Upper lobe of left lung (tissue), 6 donors: ENCODE measurements at regions not wholly inside any gene's neighbourhood (a gene's known extent, or its start where the extent isn't known, plus 50 kb on each side); places are given as distances from the start of the nearest gene placed in this dataset.

Source experiments
- ATAC-seq, 2 donors: fragments of 200-7000 bp; cut with Tn5 transposase; one replicate each; pipeline ENCODE4 v1.9.1; 2022; ENCODE audit warnings: mild to moderate bottlenecking in 2 of 2, moderate library complexity in 2 of 2; ENCODE audit not compliant: low FRiP score in 2 of 2
- DNase-seq, 2 donors: peaks; one replicate each; pipeline ENCODE4 v3.0.0-alpha.2; 2019 to 2020
- H3K27ac ChIP-seq, 4 donors: fragments of 200-600 bp; sonication (generic); one replicate each; pipeline ENCODE4 v1.5.1; 2016 to 2019
- H3K27me3 ChIP-seq, 4 donors: fragments of 200-600 bp; sonication (generic); one replicate each; pipeline ENCODE4 v1.5.1; 2017 to 2019
- H3K36me3 ChIP-seq, 4 donors: fragments of 200-600 bp; sonication (generic); one replicate each; pipeline ENCODE4 v1.5.1; 2016 to 2019
- H3K4me1 ChIP-seq, 4 donors: fragments of 200-600 bp; sonication (generic); one replicate each; pipeline ENCODE4 v1.5.1; 2018 to 2019
- H3K4me3 ChIP-seq, 4 donors: fragments of 200-600 bp; sonication (generic); one replicate each; pipeline ENCODE4 v1.5.1; 2017 to 2019; ENCODE audit warnings: mild to moderate bottlenecking in 2 of 4, moderate library complexity in 1 of 4
- H3K9me3 ChIP-seq, 4 donors: fragments of 200-600 bp; sonication (generic); one replicate each; pipeline ENCODE4 v1.5.1; 2018 to 2019
- EP300 ChIP-seq, 4 donors: sonication (generic); formaldehyde crosslinking; IDR thresholded peaks; one replicate each; pipeline ENCODE4 v1.5.1; 2017; ENCODE audit warnings: antibody characterized with exemption in 4 of 4, control low read depth in 2 of 4
- POLR2A ChIP-seq, 4 donors: fragments of 450-650 bp; IDR thresholded peaks; one replicate each; pipeline ENCODE4 v1.5.1; 2016 to 2017; ENCODE audit warnings: antibody characterized with exemption in 4 of 4, mild to moderate bottlenecking in 2 of 4
- POLR2AphosphoS5 ChIP-seq, 2 donors: sonication (generic); formaldehyde crosslinking; IDR thresholded peaks; one replicate each; pipeline ENCODE4 v1.5.1; 2017; ENCODE audit warnings: antibody characterized with exemption in 2 of 2
- WGBS, 2 donors: methylation state at CpG; one replicate each; pipeline ENCODE4 v1.1.5; 2017 to 2018; 5-methylcytosine and 5-hydroxymethylcytosine counted together
- TF ChIP-seq, protein P1 (sequence below), 6 experiments: fragments of 450-650 bp in 4 of 6; fragments of 200-600 bp in 2 of 6; sonication (generic) in 2 of 6; IDR thresholded peaks; one replicate each; pipeline ENCODE4 v1.5.1; 2016 to 2019; ENCODE audit warnings: antibody characterized with exemption in 6 of 6
- donor health status: DM: no; HTN: no; CAD: no; lungs with moderate emphysema.
- donor health status: DM: no; HTN: yes; CAD: no; lungs with severe emphysema.

DNA sequence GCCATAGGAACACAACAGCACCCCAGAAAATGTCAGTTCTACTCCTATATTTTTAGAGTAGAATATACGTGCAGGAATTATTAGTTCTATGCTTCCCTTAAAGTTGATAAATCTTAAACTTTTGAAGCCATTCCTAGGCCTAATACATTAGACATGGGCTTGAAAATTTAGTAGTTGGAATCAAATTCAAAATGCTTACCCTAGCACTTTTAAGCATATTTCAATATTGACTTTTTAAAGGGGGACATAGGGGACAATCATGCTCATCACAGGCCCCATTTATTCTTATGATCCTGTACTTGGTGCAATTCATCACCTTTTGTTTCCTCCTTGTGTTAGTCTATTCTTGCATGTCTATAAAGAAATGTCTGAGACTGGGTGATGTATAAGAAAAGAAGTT is 129.0 kb downstream of the FAM174A start:
- Histone ChIP-seq H3K4me1 (peaks cover 0 to 8% (median 2%) of the 10 kb centered on the region in 4 donors), H3K27ac (no peak overlapping the region), H3K27me3 (no peaks in the 10 kb centered on the region), H3K9me3 (no peaks in the 10 kb centered on the region), H3K36me3 (no peaks in the 10 kb centered on the region), H3K4me3 (no peak overlapping the region)
- DNase-seq (no peak), ATAC-seq (no peak)
- 93 to 98% methylated on average over 1 of the region's 1 CpG for WGBS, 2 donors
- TF ChIP-seq EP300 (IDR thresholded peaks at IDR 0.05) (no peak), POLR2A (IDR thresholded peaks at IDR 0.05) (no peak), POLR2AphosphoS5 (IDR thresholded peaks at IDR 0.05) (no peak)
- TF ChIP-seq, protein P1, sequence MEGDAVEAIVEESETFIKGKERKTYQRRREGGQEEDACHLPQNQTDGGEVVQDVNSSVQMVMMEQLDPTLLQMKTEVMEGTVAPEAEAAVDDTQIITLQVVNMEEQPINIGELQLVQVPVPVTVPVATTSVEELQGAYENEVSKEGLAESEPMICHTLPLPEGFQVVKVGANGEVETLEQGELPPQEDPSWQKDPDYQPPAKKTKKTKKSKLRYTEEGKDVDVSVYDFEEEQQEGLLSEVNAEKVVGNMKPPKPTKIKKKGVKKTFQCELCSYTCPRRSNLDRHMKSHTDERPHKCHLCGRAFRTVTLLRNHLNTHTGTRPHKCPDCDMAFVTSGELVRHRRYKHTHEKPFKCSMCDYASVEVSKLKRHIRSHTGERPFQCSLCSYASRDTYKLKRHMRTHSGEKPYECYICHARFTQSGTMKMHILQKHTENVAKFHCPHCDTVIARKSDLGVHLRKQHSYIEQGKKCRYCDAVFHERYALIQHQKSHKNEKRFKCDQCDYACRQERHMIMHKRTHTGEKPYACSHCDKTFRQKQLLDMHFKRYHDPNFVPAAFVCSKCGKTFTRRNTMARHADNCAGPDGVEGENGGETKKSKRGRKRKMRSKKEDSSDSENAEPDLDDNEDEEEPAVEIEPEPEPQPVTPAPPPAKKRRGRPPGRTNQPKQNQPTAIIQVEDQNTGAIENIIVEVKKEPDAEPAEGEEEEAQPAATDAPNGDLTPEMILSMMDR (IDR thresholded peaks at IDR 0.05): no peak

DNA sequence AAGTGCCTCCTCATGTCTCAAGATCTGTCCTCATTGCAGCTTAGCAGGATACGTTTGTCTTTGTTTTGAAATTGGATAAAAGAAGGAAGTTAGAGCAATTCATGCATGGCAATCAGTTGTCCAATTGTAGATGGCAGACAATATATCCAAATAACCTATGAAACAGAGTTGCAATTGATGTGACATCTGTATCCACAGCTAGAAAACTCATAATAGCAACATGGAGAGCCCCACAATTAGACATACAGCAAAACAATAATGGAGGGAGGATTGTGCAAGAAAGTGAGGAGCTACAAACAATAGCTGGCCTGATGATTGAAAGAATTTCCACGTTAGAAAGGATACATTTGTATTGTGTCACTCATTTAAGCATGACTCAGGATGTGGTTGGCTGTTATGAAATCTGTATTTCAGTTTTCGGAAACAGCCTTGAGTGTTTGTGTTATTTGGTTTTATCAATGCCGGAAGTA is 132.0 kb downstream of the FAM174A start:
- H3K36me3 ChIP-seq: no peaks in the 10 kb centered on the region
- H3K4me3 ChIP-seq: no peak overlapping the region
- TF ChIP-seq POLR2AphosphoS5 (IDR thresholded peaks at IDR 0.05): peak in 1 of 2 donors; percentile 51
- TF ChIP-seq, protein P1 (IDR thresholded peaks at IDR 0.05): no peak
- no peaks in the 10 kb centered on the region for H3K9me3 ChIP-seq
- no peaks in the 10 kb centered on the region for H3K27me3 ChIP-seq
- peak overlapping the region in 3 of 4 donors; percentile 2 to 53 (median 46) for H3K27ac ChIP-seq
- peaks cover 0 to 8% (median 2%) of the 10 kb centered on the region in 4 donors for H3K4me1 ChIP-seq
- ATAC-seq: peak in 1 of 2 donors; percentile 68
- no peak for DNase-seq
- 23 to 30% methylated on average over 4 of the region's 4 CpGs for WGBS, 2 donors

DNA sequence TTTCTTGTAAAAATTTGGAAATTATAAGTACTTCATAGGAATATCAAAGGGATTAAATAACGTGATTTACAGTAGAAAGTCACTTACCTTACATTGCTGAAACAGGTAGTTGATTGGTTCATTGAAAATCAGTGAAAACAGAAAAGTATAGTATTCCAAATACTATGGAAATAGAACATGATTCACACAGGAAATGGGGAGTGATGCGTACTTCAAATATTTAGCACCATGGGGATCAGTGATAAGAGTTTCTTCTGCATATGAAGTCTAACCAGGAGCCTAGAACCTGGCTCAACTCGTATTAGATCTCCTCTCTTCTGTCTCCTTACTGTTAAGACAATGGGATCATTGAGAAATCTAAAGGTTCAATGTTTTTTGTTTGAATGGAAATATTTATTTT is 133.3 kb downstream of the FAM174A start:
- no peaks in the 10 kb centered on the region for H3K36me3 ChIP-seq
- no peaks in the 10 kb centered on the region for H3K27me3 ChIP-seq
- no peak overlapping the region for H3K4me3 ChIP-seq
- DNase-seq (no peak), ATAC-seq (no peak)
- H3K9me3 ChIP-seq: no peaks in the 10 kb centered on the region
- 81 to 83% methylated on average over 3 of the region's 3 CpGs for WGBS, 2 donors
- no peak for TF ChIP-seq EP300 (IDR thresholded peaks at IDR 0.05)
- TF ChIP-seq POLR2AphosphoS5 (IDR thresholded peaks at IDR 0.05): no peak
- no peak for TF ChIP-seq POLR2A (IDR thresholded peaks at IDR 0.05)
- TF ChIP-seq, protein P1 (IDR thresholded peaks at IDR 0.05): no peak
- no peak overlapping the region for H3K27ac ChIP-seq
- peaks cover 0 to 8% (median 2%) of the 10 kb centered on the region in 4 donors for H3K4me1 ChIP-seq

DNA sequence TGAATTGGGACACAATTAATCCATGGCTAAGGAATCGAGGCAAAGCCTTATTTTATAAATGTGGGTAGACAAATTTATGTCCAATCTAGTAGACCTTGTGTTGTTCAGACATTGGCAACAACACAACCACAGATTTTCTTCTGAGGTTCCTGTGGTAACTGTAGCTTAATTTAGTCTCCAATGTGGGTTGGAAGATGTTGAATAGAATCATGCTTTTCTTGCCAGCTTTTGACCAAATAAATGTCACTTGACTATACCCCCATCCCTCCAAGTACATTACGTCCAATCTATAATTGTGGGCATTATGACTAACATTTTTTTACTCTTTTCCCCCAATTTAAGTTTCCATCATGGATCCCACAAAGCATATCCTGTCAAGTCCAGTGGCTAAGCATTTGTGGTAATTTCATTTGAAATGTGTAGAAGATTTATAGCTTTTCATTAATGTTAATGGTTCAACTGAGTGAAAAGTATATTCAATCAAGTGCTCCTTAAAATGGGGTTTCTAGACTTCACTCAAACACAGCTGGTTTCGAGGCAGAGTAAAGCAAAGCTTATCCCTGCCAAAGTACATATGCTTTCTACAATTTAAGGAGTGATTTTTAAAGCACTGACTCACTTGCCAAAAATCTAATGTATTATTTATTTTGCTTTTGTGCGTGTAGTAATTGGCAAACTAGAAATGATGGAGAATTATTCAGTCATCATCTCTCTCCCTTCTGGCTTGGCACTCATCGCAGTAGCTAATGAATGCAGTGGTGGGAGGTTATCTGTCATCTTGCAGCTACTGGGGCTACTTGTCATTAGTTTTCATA is 141.8 kb downstream of the FAM174A start:
- ATAC-seq: no peak

More for the DNA sequence above, 141.8 kb downstream of the FAM174A start:
- no peak overlapping the region for H3K4me3 ChIP-seq
- no peaks in the 10 kb centered on the region for H3K27me3 ChIP-seq
- no peaks in the 10 kb centered on the region for H3K36me3 ChIP-seq
- DNase-seq: no peak
- H3K27ac ChIP-seq: no peak overlapping the region
- H3K4me1 ChIP-seq: no peaks in the 10 kb centered on the region
- 53% methylated on average over 5 of the region's 5 CpGs for WGBS, 2 donors
- H3K9me3 ChIP-seq: no peaks in the 10 kb centered on the region
- TF ChIP-seq EP300 (IDR thresholded peaks at IDR 0.05) (no peak), POLR2AphosphoS5 (IDR thresholded peaks at IDR 0.05) (no peak), POLR2A (IDR thresholded peaks at IDR 0.05) (no peak)
- TF ChIP-seq, protein P1 (IDR thresholded peaks at IDR 0.05): no peak
